HAP-1 (cell line): ENCODE measurements at regions not wholly inside any gene's neighbourhood (a gene's known extent, or its start where the extent isn't known, plus 50 kb on each side); places are given as distances from the start of the nearest gene placed in this dataset.
"Not testable (repeated sequence)": the region's sequence is repeated elsewhere in the genome, so short reads cannot be mapped to it uniquely, and the experiment has no call there.

ENCODE experiments used
- DNase-seq, 2 experiments: peaks; one replicate each; pipeline ENCODE4 v3.0.0-alpha.2; 2016 to 2020; ENCODE audit warnings: low spot score in 2 of 2
- H3K27me3 ChIP-seq: fragments of 250-450 bp; sonication (Bioruptor Pico); 2 replicates; pipeline ENCODE4 v1.5.1; 2020; ENCODE audit warnings: low read depth, mild to moderate bottlenecking, moderate library complexity
- H3K36me3 ChIP-seq: fragments of 250-450 bp; sonication (Bioruptor Pico); replicated peaks from 2 replicates; pipeline ENCODE4 v1.5.1; 2020; ENCODE audit warnings: mild to moderate bottlenecking
- H3K4me1 ChIP-seq: fragments of 250-450 bp; sonication (Bioruptor Pico); 2 replicates; pipeline ENCODE4 v1.5.1; 2020; ENCODE audit warnings: mild to moderate bottlenecking
- H3K4me3 ChIP-seq: fragments of 250-450 bp; sonication (Bioruptor Pico); 2 replicates; pipeline ENCODE4 v1.5.1; 2020; ENCODE audit warnings: mild to moderate bottlenecking, moderate library complexity
- H3K9me3 ChIP-seq: fragments of 250-450 bp; sonication (Bioruptor Pico); 2 replicates; pipeline ENCODE4 v1.5.1; 2020; ENCODE audit warnings: mild to moderate bottlenecking, moderate library complexity
- in situ Hi-C: fragments of 300-500 bp; cut with MboI; formaldehyde crosslinking; loops from 3 replicates; pipeline ENCODE4 v1.14.3; 2020; ENCODE audit warnings: low sequenced_read_pairs, inconsistent platforms, mixed read lengths

GRCh38 chr5:142519913-142520312, 166.0 kb downstream of the FGF1 start:
- H3K36me3 ChIP-seq, DNase-seq, H3K9me3 ChIP-seq, in situ Hi-C loops, H3K27me3 ChIP-seq, H3K4me1 ChIP-seq, H3K4me3 ChIP-seq: not testable (repeated sequence)

DNA sequence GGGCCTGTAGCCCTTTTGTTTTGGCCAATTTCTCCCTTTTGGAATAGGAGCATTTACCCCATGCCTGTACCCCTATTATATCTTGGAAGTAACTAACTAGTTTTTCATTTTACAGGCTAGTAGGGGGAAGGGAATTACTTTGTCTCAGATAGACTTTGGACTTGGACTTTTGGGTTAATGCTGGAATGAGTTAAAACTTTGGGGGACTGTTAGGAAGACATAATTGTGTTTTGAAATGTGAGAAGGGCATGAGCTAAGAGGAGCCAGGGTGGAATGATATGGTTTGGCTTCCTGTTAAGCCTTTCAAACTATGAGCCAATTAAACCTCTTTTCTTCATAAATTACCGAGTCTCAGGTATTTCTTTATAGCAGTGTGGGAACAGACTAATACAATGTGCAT, 168.1 kb downstream of the FGF1 start:
- Histone ChIP-seq H3K9me3 (no peaks in the 10 kb centered on the region), H3K4me1 (no peaks in the 10 kb centered on the region), H3K4me3 (no peak overlapping the region), H3K27me3 (no peaks in the 10 kb centered on the region; the same call in 1 of the 2 replicates), H3K36me3 (no peaks in the 10 kb centered on the region)
- in situ Hi-C loops = no loop called here
- DNase-seq = no peak

DNA sequence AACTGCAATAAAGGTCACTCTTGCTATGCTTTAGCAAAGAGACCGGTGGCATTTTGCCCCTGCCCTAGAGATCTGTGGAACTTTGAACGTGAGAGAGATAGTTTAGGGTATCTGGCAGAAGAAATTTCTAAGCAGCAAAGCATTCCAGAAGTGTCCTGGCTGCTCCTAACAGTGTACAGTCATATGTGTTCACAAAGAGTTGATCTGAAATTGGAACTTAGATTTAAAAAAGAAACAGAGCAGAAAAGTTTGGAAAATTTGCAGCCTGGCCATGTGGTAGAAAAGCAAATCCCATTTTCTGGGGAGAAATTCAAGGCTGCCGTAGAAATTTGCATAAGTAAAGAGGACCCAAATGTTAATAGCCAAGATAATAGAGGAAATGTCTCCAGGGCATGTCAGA, 169.2 kb downstream of the FGF1 start:
- no peak overlapping the region for H3K4me3 ChIP-seq
- no peaks in the 10 kb centered on the region for H3K4me1 ChIP-seq
- no peaks in the 10 kb centered on the region; the same call in 1 of the 2 replicates for H3K27me3 ChIP-seq
- in situ Hi-C loops = no loop called here
- H3K36me3 ChIP-seq = no peaks in the 10 kb centered on the region
- no peaks in the 10 kb centered on the region for H3K9me3 ChIP-seq
- DNase-seq = no peak

DNA sequence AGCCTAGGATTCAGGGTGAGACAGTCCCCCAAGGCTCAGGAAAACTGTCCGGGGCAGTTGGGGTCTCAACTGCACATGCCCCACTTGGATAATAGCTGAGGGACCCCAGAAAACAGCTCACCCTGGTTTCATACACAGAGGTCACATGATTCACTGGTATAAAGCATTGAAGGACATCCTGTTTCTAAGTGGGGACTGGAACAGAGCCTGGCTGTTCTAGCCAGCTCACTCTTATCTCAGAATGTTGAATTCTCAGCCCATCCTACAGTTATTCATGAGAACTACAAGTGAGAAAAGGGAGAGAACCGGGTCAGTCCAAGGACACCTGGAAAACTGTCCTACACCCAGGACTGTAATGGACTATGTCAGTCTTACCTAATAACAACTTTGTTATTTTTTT, 170.9 kb downstream of the FGF1 start:
- DNase-seq = no peak
- no peaks in the 10 kb centered on the region for H3K4me1 ChIP-seq
- in situ Hi-C loops = no loop called here

GRCh38 chr5:142514196-142514595, 171.7 kb downstream of the FGF1 start:
- Histone ChIP-seq H3K4me3 (no peak overlapping the region), H3K9me3 (no peaks in the 10 kb centered on the region), H3K4me1 (no peaks in the 10 kb centered on the region), H3K36me3 (no peaks in the 10 kb centered on the region), H3K27me3 (no peaks in the 10 kb centered on the region)
- in situ Hi-C loops = no loop called here
- no peak for DNase-seq

More for the DNA sequence above, 170.9 kb downstream of the FGF1 start:
- Histone ChIP-seq H3K27me3 (no peaks in the 10 kb centered on the region), H3K9me3 (no peaks in the 10 kb centered on the region), H3K36me3 (no peaks in the 10 kb centered on the region), H3K4me3 (no peak overlapping the region)

DNA sequence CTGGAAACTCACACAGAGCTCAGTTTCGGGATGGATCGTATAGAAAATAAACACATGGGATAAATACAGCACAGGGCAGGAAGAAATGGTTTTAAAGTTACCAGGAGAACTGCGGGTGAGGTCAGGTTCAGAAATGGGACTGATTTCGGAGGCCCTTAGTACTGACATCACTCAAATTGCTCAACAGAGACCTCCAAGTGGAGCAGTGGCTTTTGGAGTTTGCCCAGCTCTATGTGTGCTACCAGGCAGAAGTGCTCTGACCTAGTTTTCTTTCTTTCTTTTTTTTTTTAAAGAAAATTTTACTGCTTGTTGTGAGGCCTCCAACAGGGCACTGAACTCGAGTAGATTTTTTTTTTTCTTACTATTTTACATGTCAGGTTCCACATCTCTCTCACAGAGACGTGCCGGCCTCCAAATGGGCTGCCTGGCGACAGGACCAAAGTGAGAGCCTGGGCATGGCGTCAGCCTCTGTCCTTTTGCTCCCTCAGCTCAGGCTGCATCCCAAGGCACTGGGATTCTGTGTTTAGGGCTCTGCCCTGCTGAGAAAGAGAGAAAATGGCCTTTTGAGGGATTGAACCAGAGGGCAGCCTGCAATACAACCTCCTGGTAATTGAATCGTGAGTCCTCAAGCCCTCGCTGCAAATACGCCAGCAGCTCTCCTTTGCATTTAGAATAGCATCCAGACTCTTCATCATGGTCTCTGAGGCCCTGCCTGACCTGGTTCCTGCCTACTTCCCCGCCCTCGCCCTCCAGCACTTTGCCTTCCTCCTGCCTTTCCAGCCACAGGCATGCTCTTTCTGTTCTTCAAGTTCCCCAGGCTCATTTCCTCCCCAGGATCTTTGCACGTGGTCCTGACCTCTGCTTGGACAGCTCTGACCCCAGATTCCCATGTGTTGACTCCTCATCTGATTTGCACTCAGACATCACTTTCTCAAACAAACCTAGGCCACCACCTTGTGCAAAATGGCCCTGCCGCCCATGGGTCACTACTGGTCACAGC, 173.5 kb downstream of the FGF1 start:
- in situ Hi-C loops = no loop called here
- DNase-seq = no peak
- no peaks in the 10 kb centered on the region for H3K36me3 ChIP-seq
- peaks cover 4% of the 10 kb centered on the region; the same call in 1 of the 2 replicates for H3K27me3 ChIP-seq
- H3K4me3 ChIP-seq = no peak overlapping the region
- no peaks in the 10 kb centered on the region for H3K4me1 ChIP-seq
- H3K9me3 ChIP-seq = no peaks in the 10 kb centered on the region

- H3K36me3 ChIP-seq = no peaks in the 10 kb centered on the region
- H3K27me3 ChIP-seq = peaks cover 4% of the 10 kb centered on the region; the same call in 1 of the 2 replicates
- H3K4me3 ChIP-seq = no peak overlapping the region
- in situ Hi-C loops = no loop called here
- no peaks in the 10 kb centered on the region for H3K4me1 ChIP-seq
- DNase-seq = no peak
- no peaks in the 10 kb centered on the region for H3K9me3 ChIP-seq
Observed at GRCh38 chr5:142511358-142511757, 174.5 kb downstream of the FGF1 start.

DNA sequence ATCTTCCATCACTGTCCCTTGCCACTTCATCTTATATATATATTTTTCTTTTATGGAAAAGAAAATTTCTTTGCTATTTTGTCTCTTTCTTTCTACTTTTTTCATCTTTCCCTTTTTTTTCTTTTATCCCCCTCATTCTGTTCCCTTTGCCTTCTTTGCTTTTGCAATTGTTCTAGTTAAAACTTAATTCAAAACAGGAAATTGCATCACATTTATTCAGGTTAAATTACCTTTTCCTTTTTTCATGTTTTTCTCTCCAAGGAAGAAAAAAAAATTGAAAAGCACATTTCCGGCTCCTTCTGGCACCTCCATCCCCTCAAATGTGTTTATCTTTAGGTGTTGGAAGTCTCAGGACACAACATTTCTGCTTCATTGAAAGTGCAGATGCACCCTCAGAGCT, 176.9 kb downstream of the FGF1 start:
- H3K4me1 ChIP-seq = no peaks in the 10 kb centered on the region
- DNase-seq = no peak
- in situ Hi-C loops = no loop called here
- no peak overlapping the region for H3K4me3 ChIP-seq
- no peaks in the 10 kb centered on the region for H3K36me3 ChIP-seq
- peaks cover 4% of the 10 kb centered on the region; the same call in 1 of the 2 replicates for H3K27me3 ChIP-seq
- H3K9me3 ChIP-seq = no peaks in the 10 kb centered on the region

GRCh38 chr5:142508591-142508990, 177.3 kb downstream of the FGF1 start:
- Histone ChIP-seq H3K36me3 (no peaks in the 10 kb centered on the region), H3K4me1 (no peaks in the 10 kb centered on the region), H3K4me3 (no peak overlapping the region), H3K9me3 (no peaks in the 10 kb centered on the region), H3K27me3 (peaks cover 4% of the 10 kb centered on the region; the same call in 1 of the 2 replicates)
- in situ Hi-C loops = no loop called here
- DNase-seq = no peak

GRCh38 chr5:142507531-142508372, 178.1 kb downstream of the FGF1 start:
- Histone ChIP-seq H3K27me3 (peaks cover 4% of the 10 kb centered on the region; the same call in 1 of the 2 replicates), H3K4me3 (no peak overlapping the region), H3K36me3 (no peaks in the 10 kb centered on the region), H3K9me3 (no peaks in the 10 kb centered on the region), H3K4me1 (no peaks in the 10 kb centered on the region)
- DNase-seq = no peak
- in situ Hi-C loops = no loop called here

DNA sequence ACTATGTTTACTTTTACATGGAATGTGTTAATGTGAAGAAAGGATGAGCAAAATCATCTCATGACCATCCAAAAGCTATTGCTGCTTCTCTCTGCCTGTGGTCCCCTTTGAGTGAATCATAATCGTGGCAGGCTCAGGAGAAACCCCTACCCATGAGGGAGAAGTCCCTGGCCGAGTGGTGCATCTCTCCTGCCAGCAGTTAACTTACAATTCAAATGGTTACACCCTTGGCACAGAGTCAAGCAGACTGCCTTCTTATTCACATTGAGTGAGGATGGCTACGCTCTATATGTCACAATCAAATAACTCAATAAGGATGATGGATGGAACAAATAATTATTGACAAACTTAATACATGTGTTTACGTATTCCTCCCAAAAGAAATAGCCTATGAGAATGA, 179.1 kb downstream of the FGF1 start:
- no peak for DNase-seq
- Histone ChIP-seq H3K4me3 (no peak overlapping the region), H3K27me3 (peaks cover 4% of the 10 kb centered on the region; the same call in 1 of the 2 replicates), H3K36me3 (no peaks in the 10 kb centered on the region), H3K4me1 (no peaks in the 10 kb centered on the region), H3K9me3 (no peaks in the 10 kb centered on the region)
- in situ Hi-C loops = no loop called here

GRCh38 chr5:142506046-142506445, 179.8 kb downstream of the FGF1 start:
- H3K36me3 ChIP-seq = no peaks in the 10 kb centered on the region
- in situ Hi-C loops = no loop called here
- H3K27me3 ChIP-seq = peaks cover 4% of the 10 kb centered on the region; the same call in 1 of the 2 replicates
- no peaks in the 10 kb centered on the region for H3K4me1 ChIP-seq
- no peaks in the 10 kb centered on the region for H3K9me3 ChIP-seq
- DNase-seq = no peak
- H3K4me3 ChIP-seq = no peak overlapping the region

DNA sequence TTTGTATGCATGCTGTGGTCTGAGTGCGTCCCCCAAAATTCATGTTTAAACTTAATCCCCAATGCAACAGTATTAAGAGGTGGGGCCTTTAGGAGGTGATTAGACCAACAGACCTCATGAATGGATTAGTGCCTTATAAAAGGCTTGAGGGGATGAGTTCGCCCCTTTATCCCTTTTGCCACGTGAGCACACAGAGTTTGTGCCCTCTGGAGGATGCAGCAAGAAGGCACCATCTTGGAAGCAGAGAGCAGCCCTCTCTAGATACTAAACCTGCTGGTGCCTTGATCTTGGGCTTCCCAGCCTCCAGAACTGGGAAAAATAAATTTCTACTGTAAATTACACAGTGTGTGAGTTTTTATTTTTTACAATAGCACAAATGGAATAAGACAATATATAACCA, 177.1 kb upstream of the SPRY4 start:
- no peaks in the 10 kb centered on the region for H3K9me3 ChIP-seq
- no peaks in the 10 kb centered on the region for H3K4me1 ChIP-seq
- no peak overlapping the region for H3K4me3 ChIP-seq
- no peak for DNase-seq
- no peaks in the 10 kb centered on the region; the same call in 1 of the 2 replicates for H3K27me3 ChIP-seq
- in situ Hi-C loops = no loop called here
- H3K36me3 ChIP-seq = no peaks in the 10 kb centered on the region
